ENCODE measurements at regions not wholly inside any gene's neighbourhood (a gene's known extent, or its start where the extent isn't known, plus 50 kb on each side); places are given as distances from the start of the nearest gene placed in this dataset.

DNA sequence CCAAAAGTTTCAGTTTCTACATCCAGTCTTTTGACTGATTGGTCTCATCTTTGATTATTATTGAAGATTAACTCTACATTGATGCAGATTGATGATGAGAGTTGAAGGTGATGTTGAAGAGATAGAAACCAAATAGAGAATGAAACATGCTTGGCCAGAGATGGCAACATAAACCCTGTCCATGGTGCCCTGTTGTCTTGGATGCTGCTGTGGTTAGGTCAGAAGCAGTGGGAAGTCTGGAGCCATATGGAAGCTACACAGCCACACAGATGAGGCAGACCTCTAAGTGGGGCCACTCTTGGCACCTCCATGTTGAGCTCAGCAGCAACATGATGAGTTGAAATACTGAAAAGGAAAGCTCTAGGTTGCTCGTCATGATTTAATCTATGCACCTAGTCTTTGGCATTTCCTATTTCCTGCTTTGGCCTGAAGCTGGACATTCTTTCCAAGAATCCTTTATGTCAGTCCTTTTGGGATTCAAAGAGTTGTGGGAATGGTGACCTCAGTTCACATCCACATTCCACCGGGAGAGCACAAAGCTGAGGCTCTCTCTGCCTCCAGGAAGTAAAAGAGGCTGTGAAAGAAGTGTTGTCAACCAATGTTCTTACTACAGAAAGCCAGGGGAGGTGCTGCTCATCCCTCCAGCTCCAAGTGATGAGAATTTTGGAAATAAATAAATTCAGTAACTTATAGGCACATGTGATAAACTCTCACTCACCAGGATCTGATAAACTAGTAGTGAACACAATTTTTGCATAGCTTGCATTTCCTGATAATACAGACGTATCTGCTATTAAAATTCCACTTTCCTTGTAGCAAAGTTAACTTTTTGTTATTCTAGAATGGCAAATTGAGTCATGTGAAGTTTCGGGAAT is 127.7 kb upstream of the MAF start:
- DNase-seq, result no peak

DNA sequence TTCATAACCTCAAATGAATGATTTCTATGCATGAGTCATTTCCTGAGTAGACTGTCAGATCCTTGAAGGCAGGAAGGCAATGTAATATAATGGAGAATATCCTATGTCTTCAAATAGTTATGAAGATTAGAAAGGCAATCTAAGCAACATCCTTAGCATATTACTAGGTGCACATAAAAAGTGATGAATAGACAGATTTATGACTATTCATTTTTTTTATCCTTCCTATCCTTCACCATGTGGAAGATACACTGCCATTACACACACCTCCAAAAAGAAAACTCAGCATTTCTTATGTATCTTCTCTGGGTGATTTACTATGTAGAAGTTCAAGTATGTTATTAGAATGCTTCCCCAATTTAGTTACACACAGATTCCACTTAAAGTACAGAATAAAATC is 126.4 kb upstream of the MAF start:
- DNase-seq, result no peak

DNA sequence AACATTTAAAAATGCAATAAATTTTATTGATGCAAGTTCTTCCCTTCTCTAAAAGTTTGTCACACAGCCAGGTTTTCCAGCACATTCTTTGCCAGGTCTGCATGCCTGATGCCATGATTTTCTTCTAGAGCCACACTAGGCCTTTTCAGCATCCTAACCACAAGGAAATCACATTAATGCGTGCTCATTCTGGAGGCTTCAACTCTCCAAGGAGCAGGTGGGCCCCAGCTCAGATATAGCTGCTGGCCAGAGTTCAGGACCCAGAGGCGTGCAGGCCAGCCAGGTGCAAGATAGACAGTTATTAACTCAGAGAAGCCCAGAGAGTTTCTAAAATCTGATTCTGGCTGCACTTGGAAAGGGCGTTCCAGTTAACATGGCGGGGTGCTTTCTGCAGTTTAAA is 124.5 kb upstream of the MAF start:
- no peak for DNase-seq

DNA sequence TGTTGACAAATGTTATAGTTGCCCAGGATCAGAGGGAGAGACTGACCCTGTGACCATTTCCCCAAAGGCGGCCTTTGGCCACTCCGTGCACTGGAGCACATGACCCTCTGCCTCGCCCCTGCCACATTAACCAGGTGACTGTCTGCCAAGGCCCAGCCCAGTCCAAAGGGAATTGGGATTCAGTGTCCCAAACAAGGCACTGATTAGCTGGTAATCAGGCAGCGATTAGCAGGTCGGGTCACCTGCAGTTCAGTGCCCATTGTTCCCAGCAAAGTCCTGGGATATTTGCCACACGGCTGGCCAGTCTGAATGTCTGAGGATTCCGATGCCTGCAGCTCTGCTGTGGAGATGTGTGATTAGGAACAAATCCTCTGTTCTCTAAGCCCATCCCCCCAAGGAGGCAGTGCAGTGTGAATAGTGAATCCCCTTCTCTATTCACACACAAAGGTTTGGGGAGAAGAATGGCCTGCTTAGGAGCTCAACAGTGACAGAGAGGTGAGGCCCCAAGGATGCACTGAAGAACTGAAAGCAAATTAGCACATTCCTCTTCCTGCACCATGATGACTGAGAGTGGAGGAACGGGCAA is 123.1 kb upstream of the MAF start:
- DNase-seq, result no peak

GRCh38 chr16:79721270-79721669 is 120.7 kb upstream of the MAF start:
- DNase-seq, result no peak

- no peak for DNase-seq
Measured at GRCh38 chr16:79717333-79718137, 117.0 kb upstream of the MAF start.

- no peak for DNase-seq
Measured at GRCh38 chr16:79716645-79717332, 116.3 kb upstream of the MAF start.

GRCh38 chr16:79715061-79715460 is 114.5 kb upstream of the MAF start:
- no peak for DNase-seq

- no peak for DNase-seq
Measured at GRCh38 chr16:79714440-79714839, 113.9 kb upstream of the MAF start.

GRCh38 chr16:79713609-79714309 is 113.2 kb upstream of the MAF start:
- DNase-seq, result no peak

DNA sequence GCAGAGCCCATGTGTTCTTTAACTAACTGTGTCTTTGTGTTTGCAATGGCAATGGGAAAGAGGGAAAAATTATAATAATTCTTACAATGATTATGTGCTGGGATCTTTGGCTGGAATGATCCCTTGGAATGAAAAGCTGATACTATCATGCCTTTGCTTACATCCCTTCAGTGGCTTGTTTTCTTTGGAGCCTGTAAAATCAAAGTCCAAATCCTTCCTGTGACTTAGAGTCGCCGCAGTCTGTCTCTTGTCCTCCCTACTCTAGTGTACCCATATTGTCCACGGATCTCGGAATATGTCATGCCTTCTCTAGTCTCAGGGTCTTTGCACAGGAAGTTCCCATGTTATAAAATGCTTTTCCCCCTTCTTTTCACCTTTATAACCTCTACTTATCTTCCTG is 111.7 kb upstream of the MAF start:
- DNase-seq, result no peak

GRCh38 chr16:79707876-79708275 is 107.3 kb upstream of the MAF start:
- DNase-seq, result no peak

- no peak for DNase-seq
Measured at GRCh38 chr16:79703066-79703465, 102.5 kb upstream of the MAF start.

DNA sequence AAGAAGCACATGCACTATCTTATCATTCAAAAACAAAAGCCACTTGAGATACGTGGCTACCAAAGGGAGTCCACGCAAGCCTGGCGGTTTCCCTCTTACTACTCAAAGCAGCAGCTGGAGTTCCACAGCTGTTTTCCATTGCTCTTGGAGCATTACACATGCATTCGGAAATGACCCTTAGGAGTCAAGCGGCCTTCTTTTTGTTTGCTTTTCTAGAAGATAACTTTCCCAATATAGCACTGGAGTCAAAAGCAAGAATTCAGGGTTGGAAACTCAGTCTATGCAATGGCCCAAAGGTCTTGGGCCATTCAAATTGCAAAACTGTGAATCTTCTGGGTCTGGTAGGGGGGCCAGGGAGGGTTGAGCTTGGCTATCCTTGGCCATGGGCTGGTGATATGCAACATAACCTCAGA is 97.8 kb upstream of the MAF start:
- DNase-seq, result no peak

DNA sequence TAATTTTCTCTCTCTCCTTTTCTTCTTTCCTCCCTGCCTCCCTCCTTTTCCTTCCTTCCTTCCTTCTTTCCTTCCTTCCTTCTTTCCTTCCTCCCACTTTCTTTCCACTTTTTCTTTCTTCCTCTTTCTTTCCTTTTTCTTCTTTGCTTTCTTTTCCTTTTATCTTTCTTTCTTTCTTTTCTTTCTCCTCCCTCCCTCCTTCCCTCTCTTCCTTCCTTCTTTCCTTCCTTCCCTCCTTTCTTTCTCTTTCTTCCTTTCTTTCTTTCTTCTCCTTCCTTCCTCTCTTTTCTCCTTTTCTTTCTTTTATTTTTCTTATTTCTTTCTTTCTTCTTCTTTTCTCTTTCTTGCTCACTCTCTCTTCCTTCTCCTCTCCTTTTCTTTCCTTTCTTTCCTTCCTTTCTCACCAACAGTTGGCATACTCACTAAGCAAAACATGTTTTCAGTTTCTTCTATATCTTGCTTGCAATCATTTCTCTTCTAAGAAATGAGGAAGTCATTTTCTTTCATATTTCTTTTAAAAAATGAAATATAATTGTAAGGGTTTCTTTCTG is 97.1 kb upstream of the MAF start:
- DNase-seq, result no peak

GRCh38 chr16:79691007-79691406 is 90.5 kb upstream of the MAF start:
- no peak for DNase-seq

DNA sequence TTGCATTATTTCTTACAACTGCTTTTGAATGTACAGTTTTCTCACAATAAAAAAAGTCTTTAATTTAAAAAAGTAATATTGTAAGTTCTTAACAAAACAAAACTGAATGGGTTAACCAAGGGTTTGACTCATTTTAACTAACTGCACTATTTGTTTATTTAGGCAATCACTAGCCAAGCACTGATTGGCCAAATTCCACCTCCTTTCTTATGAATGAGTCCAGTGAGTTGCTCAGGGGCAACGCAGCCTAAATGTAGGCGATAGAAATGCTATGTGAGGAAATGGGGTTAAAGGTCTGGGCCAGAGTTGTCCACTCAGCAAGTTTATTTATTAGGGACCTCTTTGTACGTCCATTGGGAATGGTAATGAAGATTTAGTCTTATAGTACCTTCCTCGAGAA is 89.6 kb upstream of the MAF start:
- no peak for DNase-seq

DNA sequence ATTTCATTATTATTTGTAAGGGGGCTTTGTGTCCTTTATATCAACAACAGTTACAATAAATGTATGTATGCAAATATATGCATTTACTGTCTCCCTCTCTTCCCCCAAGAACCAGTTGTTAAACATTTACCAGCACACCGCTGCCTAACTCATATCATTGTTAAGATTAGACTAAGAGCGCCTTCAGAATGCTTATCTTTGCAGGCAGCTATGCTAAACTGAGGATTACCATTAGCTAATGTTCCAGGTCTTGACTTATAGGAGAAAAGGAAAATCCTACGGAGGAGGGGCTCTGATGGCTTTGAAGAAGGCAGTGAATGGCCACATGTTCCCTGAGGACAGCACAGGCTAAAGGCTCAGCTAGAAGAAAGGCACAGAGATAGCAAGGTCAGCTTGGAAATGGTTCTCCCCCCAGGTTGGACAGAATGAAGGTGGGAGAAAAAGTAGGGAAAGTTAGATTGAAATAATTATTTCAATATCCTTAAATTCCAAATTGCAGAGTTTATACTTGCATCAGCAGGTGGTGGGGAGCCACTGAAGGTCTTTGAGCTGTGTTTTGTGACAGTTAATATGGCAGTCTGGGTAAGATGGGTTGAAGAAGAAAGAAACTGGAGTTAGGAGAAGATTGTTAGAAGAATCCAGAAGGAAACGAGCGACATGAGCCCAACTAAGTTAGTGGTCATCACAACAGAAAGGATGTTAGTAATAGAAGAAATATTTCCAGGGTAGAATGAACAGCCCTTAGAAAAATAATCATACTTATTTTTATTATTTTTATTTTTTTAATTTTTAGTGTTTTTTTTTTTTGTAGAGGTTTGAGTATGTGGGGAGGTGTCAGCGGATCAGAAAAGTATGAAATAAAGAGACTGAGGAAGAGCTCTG is 87.0 kb upstream of the MAF start:
- DNase-seq, result no peak

DNA sequence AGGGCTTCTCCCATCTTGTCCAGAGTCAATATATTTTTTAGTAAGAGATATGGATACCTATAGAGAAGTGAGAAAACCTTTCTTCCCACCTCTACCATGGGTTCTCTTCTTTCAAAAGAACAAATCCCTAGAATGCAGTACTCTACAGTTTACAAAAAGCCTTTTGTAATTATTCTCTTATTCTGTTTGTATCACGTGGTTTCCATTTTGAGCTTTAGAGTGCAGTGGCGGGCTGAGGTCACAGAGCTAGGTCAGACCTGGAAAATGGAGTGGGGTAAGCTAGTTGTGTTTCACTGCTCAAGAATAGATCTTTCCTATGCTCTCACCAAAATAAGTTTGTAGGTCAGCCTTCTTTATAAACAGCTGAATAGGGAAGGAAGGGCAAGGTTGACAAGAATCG is 85.3 kb upstream of the MAF start:
- DNase-seq, result no peak

- no peak for DNase-seq
Measured at GRCh38 chr16:79679334-79679733, 78.8 kb upstream of the MAF start.

Measured in effector CD4-positive, alpha-beta T cell (primary cell).